ENCODE measurements at regions not wholly inside any gene's neighbourhood (a gene's known extent, or its start where the extent isn't known, plus 50 kb on each side); places are given as distances from the start of the nearest gene placed in this dataset.
"Not testable (repeated sequence)": the region's sequence is repeated elsewhere in the genome, so short reads cannot be mapped to it uniquely, and the experiment has no call there.

DNA sequence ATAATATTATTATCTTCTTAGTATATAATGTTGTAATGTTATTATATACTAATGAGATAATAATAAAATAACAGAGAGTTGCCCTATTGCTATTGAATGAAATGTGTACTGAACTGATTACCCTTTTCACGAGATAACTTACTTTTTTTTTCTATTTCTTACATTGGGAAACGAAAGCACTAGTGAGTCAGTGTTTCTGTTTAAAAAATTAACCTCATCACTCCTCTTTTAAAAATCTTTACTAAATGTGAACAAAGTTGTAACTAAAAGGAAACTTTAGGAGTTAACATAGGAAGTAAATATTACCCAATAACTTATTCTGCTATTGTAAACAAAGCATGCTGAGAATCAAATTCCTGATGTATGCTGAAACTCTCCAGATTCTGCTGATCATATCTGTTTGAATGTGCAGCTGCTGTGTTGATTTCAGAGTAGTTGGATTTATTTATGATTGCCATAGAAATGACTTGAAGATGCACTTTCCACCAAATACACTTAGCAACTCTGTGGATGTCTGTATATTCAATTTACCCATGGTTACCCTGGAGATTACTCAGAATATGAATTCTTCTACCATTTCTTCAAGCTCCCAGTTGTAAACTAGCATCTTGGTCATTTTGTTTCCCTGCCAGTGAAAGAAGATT lies 523.4 kb downstream of the TENT5A start:
- DNase-seq: no peak

DNA sequence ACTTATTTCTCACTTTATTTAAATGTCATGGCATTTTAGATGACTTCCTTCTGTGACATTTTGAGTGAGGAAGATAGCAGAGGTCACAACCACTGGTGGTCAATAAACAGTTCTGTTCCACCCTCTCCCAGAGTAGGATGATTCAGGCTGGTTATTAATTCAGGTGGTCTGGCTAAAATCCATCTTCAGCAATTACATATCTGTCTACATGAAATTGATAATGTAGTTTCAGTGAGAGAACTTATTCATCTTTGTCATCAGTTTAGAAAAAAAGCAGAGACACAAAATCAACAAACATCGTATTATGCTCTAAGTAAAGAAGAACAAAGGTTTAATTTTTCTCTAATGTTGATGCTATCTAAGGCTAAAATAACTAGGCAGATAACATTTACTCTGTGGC lies 525.5 kb downstream of the TENT5A start:
- no peak for DNase-seq

DNA sequence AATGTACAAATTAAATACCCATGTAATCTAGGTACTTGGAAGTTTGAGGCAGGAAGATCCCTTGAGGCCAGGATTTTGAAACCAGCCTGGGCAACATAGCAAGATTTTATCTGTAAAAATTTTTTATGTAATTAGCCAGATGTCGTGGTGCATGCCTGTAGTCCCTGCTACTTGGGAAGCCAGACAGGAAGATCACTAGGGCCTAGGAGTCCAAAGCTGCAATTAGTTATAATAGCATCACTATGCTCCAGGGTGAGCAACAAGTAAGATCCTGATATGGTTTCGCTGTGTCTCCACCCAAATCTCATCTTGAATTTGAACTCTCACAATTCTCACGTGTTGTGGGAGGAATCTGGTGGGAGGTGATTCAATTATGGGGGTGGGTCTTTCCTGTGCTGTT lies 535.8 kb downstream of the TENT5A start:
- DNase-seq: no peak

DNA sequence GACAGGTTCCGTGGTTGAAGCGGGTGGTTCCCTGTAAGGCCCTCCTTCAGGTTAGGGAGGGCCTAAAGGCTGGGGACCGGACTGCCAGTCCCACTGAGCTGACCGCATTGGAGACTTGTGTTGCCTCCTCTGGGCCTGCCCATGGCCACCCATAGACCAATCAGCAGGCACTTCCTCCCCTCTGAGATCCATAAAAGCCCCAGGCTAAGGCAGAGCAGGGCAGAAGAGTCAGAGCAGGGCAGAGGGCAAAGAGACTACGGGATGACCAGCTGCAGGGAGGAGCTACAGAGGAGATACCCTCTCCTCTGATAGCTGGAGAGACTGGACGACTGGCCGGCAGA lies 537.4 kb downstream of the TENT5A start:
- DNase-seq: no peak

DNA sequence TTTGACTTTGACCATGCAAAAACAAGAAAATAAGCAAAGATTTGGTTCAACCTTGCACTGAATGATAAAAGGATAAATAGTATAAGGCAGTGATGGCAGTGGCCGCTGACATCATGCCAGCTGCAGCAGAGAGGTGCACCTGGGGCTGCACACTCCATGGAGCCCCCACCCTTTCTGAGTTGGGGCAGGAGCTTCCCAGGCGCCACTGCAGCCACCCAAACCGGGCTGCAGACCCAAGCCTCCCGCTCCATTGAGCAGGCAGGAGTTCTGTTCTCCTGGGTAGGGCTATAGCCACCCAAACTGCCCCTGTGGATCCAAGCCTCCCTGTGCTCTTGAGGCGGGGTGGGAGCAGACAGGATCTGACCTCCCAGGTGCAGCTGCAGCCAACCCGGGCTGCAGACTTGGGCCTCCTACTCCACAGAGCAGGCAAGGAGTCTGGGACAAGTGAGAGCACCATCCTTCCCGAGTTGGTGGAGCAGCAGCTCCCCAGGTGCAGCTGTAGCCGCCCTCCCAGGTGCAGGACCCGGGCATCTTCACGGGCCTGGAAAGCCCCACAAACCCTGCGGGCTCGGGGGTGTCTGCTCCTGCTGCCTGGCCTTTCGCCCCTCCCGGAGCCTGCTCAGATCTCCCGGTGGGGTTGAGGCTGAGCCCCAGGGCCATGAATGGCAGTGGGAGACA lies 537.9 kb downstream of the TENT5A start:
- no peak for DNase-seq

DNA sequence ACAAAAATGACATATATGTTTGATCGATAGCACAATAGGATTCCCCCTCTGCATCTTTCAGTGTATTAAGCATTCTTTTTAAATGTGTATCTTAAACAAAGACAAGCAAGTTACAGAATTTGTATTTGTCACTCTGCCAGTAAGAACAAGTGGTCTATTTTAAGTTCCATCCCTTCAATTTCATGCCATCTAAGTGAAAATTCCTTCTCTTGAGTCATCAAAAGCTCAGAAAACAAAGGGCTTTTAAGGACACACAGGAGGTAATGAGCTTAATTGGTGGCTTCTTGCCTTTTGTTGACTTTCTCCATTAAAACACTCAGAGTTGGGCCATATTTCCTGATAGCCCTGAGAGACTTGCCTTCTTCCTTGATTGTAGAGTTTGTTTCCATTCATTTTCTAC lies 547.8 kb downstream of the TENT5A start:
- DNase-seq: no peak

DNA sequence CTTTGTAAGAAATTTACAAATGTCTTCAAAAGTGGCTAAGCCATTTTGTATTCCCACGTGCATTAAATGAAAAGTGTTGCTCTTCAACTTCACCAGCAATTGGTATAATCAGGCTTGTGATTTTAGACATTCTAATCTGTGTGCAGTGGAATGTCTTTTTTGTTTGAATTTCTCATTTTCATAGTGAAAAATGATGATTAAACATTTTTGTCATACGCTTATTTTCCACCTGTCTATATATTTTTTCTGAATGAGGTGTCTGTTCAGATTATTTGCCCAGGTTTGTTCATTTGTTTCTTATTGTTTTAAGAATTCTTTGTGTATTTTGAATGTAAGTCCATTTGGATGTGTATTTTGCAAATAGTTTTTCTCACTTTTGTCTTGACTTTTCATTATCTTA lies 558.1 kb downstream of the TENT5A start:
- no peak for DNase-seq

DNA sequence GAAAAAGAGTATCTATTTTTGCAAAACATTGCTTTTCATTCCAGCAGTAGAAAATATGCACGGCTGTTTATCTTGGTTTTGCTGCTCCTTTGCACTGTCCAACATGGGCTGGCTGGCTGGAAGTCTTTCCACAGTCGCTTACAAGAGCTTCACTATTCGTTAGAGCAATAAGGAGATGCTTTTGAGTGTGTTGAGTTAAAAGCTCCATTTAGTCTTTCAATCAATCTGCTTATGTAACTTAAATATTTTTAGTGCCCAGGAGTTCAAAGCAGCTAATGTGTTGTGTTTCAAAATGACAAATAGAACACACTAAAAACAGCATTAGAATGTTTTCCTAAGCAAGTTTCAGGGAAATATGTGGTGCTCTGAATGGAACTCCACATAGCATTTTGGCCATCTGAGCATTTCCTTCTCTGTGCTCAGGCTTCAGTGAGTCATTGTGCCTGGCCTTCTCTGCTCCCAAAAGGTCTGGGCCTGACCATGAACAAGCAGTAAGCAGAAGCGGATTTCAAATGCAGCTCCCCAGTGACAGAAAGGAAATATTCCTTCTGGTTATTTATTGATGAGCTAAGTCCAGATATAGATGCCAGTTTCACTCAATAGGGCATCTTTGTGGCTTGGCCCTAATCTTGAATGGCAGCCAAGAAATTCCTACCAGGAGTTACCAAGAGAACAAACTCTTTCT lies 580.3 kb downstream of the TENT5A start:
- DNase-seq: no peak

DNA sequence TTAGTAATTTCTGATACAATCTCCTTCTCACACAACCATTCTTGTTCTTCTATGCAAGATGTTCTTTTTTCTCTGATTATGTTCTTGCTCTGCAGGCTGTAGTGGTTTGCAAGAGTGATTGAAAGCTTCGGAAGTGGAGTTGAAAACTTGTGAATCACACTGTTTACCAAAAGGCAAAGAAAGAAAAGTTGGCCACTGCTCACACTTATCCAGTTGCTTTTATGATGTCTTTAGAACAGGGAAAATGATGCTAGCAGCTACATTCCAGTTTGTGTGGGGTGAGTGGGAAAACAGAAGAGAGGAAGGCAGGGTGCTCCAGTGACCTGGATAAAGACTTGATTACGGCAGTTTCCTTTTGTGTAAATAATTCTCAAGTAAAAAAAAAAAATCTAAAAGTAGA lies 583.3 kb downstream of the TENT5A start:
- no peak for DNase-seq

DNA sequence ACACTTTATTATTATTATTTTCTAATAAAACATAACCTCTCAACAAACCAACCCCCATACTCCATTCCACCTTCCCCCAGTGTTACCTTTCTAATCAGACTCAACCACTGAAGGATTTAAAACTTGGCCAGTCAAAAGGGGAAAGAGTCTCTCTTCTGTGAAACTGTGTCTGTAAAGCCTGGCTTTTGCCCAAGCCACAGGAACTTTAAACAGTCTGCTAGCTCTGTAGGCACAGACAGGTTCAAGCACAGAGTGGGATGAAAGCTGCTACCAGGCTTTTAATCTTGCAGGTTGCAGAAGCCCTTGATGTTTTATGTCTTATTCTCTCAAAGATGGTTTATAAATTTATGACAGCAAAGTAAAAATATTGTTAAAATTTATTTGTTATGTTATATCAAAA lies 585.7 kb downstream of the TENT5A start:
- no peak for DNase-seq

DNA sequence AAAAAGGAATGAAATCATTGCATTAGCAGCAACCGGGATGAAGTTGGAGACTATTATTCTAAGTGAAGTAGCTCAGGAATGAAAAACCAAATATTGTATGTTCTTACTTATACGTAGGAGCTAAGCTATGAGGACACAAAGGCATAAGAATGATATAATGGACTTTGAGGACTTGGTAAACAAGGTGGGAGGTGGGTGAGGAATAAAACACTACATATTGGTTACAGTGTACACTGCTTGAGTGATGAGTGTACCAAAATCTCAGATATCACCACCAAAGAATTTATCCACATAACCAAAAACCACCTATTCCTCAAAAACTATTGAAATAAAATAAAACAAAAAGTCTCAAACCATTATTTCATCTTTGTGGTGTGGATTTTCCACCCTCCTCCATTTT lies 593.5 kb downstream of the TENT5A start:
- no peak for DNase-seq

DNA sequence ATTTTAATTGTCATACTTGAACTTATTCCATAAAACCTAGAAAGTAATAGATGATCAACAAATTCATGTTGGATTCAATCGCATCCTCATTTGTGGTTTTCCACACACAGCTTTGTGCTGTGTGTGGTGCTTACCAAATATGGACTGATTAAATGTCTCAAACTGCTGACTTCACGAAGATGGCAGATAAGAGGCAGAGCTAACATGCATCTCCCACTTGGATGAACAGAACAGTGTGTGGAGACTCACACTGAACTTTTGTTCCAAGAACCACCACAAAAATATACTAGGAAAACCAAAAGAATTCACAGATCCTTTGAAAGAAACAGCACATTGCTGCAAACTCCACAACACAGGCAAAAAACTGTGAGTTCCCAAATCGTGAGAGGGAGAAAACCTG lies 603.7 kb downstream of the TENT5A start:
- DNase-seq: no peak

DNA sequence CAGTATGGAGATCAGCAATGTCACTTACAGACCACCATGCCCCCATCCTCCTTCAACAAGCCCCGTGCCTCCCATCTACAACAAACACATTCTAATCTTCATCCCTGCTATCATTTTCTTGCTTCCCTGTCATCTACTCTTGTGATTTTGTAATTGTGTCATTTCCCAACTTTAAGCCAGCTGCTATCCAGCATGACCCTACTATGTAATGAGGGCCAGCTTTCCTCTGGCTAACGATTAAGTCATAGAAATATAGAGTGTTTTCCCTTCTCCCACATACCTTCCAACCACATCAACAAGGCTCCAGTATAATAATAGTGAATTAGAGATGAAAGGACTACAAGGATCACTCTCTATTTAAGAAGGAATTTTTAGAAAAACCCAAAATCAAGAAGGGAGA lies 607.0 kb downstream of the TENT5A start:
- DNase-seq: no peak

DNA sequence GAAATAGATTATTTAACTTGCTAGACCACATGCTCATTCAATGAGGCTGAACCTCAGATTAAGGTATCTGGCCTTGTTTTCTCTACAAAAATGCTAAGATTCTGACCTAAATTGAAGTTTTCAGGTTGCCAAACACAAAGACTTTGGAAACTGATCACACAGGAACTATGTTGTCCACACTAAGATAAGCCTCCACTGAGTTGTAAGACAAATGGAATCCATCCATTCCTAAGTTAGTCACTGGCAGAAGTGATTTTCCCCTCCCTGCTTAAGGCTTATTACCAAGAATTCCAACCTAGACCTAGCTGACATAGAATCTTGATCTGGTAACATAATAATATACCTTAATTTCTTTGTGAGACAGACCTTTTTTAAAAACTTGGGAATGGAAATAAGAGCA lies 608.1 kb downstream of the TENT5A start:
- no peak for DNase-seq

DNA sequence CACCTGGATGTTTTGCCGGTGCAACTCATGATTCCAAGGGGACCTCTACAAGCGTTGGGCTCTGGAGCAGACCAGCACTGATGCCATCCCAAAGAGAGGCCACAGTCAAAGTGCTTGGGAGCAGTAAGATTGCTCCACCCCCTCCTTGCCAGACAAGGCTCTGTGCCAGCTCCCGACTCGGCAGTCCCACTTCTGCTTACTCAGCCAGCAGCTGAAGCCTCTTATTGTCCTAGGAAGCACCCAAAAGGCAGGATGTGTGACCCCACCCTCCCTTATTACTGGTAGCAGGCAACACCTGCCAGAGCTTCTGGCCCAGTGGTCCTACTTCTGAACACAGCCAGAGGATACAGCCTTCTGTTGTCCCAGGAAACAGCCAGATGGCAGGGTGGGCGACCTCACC lies 614.2 kb downstream of the TENT5A start:
- no peak for DNase-seq

DNA sequence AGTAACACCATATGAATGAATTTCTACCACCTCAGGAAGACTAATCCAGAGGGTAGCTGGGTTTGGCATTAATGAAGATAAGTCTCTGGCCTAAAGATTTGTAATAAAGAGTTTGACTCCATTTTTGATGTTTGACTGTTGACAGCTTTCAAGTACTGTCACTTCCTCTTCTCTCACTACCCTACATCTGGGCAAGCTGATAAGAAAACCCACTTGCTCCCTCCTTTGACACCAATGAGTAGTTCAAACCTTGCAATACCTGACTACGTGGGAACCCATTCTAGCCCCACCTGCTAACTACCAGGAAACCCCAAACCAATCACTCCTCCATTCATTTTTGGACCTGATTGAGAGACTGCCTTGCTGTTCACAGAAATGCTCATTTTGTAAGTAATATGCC lies 621.5 kb downstream of the TENT5A start:
- DNase-seq: no peak

DNA sequence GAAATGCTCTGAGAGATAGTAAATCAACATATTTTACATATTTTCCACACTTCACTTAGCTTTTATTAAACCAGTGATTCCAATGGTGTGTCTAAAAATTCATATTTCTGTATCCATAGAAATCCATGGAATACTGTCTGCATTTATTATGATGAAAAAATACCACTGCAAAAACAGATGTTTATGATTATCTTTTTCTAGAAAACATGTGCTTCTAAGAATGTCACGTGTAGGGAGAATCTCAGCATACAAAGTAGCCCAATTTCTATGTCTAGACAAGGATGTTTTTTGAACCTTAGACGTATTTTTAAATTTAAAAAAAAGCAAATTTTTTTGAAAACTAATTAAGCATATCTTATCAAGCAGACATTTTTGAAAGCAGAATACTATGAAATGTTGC lies 622.4 kb downstream of the TENT5A start:
- DNase-seq: no peak

DNA sequence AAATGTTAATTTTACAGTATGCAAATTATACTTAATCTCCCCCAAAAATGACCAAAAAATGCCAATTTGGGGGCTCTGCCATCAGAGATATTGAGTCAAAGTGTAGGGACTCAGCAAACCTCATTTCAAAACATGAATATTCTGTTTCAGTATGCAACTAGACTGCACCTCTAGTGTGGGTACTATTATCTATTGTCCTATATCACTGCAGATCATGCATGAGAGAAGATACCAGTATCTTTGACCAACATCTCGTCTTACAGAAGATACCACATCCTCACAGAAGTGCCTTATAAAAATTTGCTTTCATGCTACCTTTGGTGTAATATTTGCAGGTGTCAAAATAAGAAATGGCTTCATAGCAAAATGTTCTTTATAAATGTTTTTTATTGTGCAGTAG lies 623.8 kb downstream of the TENT5A start:
- DNase-seq: no peak

DNA sequence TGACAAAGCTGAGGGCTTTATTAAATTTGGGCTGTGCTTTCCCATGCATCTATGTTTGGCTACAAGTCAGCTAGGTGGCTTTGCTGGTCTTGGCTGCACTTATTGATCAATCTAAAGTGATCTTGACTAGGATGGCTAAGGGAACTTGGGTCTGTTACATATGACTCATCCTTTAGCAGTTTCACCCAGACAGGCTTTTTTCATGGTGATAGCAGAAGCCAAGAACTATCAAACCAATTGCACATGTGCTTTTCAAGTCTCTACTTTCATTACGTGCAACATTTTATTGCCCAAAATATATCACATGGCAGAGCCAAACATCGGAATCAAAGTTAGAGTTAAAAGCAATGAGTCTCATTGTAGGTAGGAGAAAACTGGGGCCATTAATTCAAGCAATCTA lies 626.3 kb downstream of the TENT5A start:
- no peak for DNase-seq

DNA sequence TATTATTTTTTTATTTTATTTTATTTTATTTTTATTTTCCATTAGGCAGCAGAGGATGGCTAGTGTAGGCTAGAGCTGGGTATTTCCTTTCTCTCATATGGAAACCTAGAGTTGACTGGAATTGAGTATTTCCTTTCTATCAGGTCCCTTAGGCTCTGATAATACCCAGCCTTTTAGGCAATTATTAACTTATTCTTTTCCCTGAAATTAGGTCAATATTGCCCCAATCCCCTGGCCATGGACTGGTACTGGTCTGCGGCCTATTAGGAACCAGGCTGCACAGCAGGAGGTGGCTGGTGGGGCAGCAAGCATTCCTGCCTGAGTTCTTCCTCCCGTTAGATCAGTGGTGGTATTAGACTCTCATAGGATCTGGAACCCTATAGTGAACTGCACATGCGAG lies 632.2 kb downstream of the TENT5A start:
- no peak for DNase-seq

DNA sequence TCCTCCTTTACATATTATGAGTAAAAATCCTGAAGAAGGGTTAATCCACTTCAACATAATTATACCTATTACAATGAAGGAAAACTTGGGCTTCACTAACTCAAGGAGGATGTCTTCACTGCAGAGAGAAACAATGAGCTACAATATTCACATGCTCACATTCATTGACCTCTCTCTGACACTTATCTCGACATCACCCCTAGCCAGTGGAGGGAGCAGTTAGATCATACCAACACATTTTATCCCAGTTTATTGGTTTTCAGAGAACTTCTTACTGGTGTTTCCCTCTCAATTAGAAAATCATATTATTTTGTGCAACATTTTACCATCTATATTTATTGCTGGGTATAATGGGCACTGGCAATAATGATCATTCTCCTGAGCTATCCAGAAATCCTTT lies 646.5 kb downstream of the TENT5A start:
- no peak for DNase-seq

DNA sequence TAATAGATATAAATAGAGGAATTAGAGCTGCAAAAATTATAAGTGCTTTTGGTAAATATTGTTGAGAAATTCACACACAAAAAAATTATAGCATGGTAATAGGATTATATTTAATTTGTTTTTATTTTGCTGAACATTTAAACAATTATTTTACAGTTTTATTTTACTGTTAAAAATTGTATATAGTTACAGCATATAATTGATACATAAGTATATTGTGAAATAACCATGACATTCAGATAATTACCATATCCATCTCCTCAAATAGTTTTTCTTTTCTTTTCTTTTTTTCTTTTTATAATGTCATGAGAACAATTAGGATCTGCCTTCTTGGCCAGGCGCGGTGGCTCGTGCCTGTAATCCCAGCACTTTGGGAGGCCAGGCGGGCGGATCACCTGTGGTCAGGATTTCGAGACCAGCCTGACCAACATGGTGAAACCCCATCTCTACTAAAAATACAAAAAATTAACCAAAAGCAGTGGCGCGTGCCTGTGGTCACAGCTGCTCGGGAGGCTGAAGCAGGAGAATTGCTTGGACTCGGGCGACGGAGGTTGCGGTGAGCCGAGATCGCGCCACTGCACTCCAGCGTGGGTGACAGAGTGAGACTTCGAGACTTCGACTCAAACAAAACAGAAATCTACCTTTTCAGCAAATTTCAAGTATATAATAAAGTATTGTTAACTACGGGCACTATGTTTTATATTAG lies 654.2 kb downstream of the TENT5A start:
- DNase-seq: no peak

DNA sequence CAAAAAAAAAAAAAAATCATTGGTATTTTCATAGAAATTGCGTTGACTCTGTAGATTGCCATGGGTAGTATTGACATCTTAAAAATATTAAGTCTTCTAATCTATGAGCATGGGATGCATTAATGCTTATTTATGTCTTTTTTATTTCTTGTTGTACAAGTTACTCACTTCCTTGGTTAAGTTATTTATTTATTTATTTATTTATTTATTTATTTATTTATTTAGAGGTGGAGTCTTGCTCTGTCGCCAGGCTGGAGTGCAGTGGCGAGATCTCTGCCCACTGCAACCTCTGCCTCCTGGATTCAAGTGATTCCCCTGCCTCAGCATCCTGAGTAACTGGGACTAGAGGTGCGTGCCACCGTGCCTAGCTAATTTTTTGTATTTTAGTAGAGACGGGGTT lies 656.0 kb downstream of the TENT5A start:
- DNase-seq: not testable (repeated sequence)

DNA sequence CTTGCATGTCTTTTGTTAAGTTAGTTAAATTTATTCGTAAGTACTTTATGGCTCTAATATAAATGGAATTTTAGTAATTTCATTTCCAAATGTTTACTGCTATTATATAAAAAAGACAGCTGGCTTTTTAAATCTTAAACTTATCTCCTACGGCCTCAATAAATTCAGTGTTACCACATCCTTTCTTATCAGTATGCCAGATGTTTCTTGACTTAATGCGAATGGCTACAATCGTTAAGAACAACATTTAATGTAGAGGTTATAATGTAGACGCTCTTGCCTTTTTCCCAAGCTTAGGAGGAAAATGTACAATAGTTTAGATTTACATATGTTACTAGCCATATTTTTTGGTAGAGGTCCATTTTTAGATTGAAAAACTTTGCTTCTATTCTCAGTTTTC lies 659.4 kb downstream of the TENT5A start:
- DNase-seq: no peak

Measured in NCI-H2171 (cell line).